Amniotic epithelial cell (primary cell): ENCODE measurements at regions not wholly inside any gene's neighbourhood (a gene's known extent, or its start where the extent isn't known, plus 50 kb on each side); places are given as distances from the start of the nearest gene placed in this dataset.
"Not testable (repeated sequence)": the region's sequence is repeated elsewhere in the genome, so short reads cannot be mapped to it uniquely, and the experiment has no call there.

Experiments used
- DNase-seq: peaks from one replicate; pipeline ENCODE4 v3.0.0-alpha.2; 2010; ENCODE audit warnings: low read depth

GRCh38 chr5:94025788-94026473, 284.5 kb upstream of the POU5F2 start:
- no peak for DNase-seq

- DNase-seq: no peak
Observed at GRCh38 chr5:94024620-94025019, 283.2 kb upstream of the POU5F2 start.

GRCh38 chr5:94024101-94024500, 282.7 kb upstream of the POU5F2 start:
- no peak for DNase-seq

- peak; percentile 80 for DNase-seq
Observed at GRCh38 chr5:94021246-94021645, 279.8 kb upstream of the POU5F2 start.

- DNase-seq: no peak
Observed at GRCh38 chr5:94017579-94017978, 276.2 kb upstream of the POU5F2 start.

- no peak for DNase-seq
Observed at GRCh38 chr5:94010814-94011213, 269.4 kb upstream of the POU5F2 start.

- no peak for DNase-seq
Observed at GRCh38 chr5:94009161-94009560, 267.8 kb upstream of the POU5F2 start.

- no peak for DNase-seq
Observed at GRCh38 chr5:93998951-93999455, 257.6 kb upstream of the POU5F2 start.

GRCh38 chr5:93997562-93997961, 256.2 kb upstream of the POU5F2 start:
- DNase-seq: no peak

- DNase-seq: peak; percentile 29
Observed at GRCh38 chr5:93995126-93995621, 253.8 kb upstream of the POU5F2 start.

GRCh38 chr5:93993161-93993560, 251.8 kb upstream of the POU5F2 start:
- no peak for DNase-seq

GRCh38 chr5:93990504-93991070, 249.2 kb upstream of the POU5F2 start:
- DNase-seq: no peak

- not testable (repeated sequence) for DNase-seq
Observed at GRCh38 chr5:93985940-93986570, 244.7 kb upstream of the POU5F2 start.

- DNase-seq: no peak
Observed at GRCh38 chr5:93978222-93978621, 236.8 kb upstream of the POU5F2 start.

GRCh38 chr5:93967923-93968322, 226.5 kb upstream of the POU5F2 start:
- DNase-seq: no peak

- DNase-seq: no peak
Observed at GRCh38 chr5:93964421-93964820, 223.0 kb upstream of the POU5F2 start.

- DNase-seq: no peak
Observed at GRCh38 chr5:93960042-93960441, 218.6 kb upstream of the POU5F2 start.

GRCh38 chr5:93956006-93956405, 214.6 kb upstream of the POU5F2 start:
- DNase-seq: no peak

- DNase-seq: peak; percentile 11
Observed at GRCh38 chr5:93954421-93955069, 213.1 kb upstream of the POU5F2 start.

GRCh38 chr5:93953442-93953841, 212.0 kb upstream of the POU5F2 start:
- no peak for DNase-seq

GRCh38 chr5:93941897-93942296, 200.5 kb upstream of the POU5F2 start:
- DNase-seq: no peak

GRCh38 chr5:93933269-93933668, 191.9 kb upstream of the POU5F2 start:
- DNase-seq: not testable (repeated sequence)

GRCh38 chr5:93930098-93930497, 188.7 kb upstream of the POU5F2 start:
- no peak for DNase-seq
